B cell (primary cell): ENCODE measurements at regions not wholly inside any gene's neighbourhood (a gene's known extent, or its start where the extent isn't known, plus 50 kb on each side); places are given as distances from the start of the nearest gene placed in this dataset.

ENCODE experiments used
- EZH2 ChIP-seq: IDR thresholded peaks from 2 replicates; pipeline ENCODE4 v1.6.1; 2012; ENCODE audit warnings: borderline replicate concordance, low read depth, mild to moderate bottlenecking, moderate library complexity, low read length; ENCODE audit not compliant: insufficient read depth, poor library complexity, severe bottlenecking
- TF ChIP-seq, protein P1 (sequence below): fragments of 200-600 bp; IDR thresholded peaks from one replicate; pipeline ENCODE4 v1.8.0; 2022; ENCODE audit warnings: antibody characterized with exemption, mild to moderate bottlenecking

DNA sequence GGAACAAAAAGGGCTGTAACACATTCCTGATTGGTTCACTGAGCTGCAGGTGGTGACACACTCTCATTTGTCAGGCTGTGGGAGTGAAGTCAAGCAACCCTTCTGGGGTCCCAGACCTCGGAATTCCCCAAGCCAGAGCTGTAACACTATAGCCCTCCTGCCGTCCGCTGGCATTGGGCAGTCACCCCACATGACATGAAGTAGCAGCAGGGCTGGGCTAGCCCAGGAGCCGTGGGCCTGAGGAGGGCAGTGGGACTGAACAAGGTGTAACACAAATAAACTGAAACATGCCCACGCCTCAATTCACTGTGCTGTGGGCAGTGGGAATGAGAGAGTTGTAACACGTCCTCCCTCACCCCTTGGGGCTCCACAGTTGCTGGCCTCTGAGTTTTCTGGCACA, 689.1 kb upstream of the EYS start:
- TF ChIP-seq, protein P1, sequence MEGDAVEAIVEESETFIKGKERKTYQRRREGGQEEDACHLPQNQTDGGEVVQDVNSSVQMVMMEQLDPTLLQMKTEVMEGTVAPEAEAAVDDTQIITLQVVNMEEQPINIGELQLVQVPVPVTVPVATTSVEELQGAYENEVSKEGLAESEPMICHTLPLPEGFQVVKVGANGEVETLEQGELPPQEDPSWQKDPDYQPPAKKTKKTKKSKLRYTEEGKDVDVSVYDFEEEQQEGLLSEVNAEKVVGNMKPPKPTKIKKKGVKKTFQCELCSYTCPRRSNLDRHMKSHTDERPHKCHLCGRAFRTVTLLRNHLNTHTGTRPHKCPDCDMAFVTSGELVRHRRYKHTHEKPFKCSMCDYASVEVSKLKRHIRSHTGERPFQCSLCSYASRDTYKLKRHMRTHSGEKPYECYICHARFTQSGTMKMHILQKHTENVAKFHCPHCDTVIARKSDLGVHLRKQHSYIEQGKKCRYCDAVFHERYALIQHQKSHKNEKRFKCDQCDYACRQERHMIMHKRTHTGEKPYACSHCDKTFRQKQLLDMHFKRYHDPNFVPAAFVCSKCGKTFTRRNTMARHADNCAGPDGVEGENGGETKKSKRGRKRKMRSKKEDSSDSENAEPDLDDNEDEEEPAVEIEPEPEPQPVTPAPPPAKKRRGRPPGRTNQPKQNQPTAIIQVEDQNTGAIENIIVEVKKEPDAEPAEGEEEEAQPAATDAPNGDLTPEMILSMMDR: no peak
- TF ChIP-seq EZH2: no peak
